PC-9 (cell line): ENCODE measurements at regions not wholly inside any gene's neighbourhood (a gene's known extent, or its start where the extent isn't known, plus 50 kb on each side); places are given as distances from the start of the nearest gene placed in this dataset.

Source experiments
- EZH2 ChIP-seq: fragments of 200-600 bp; sonication (generic); IDR thresholded peaks from 2 replicates; pipeline ENCODE4 v1.8.0; 2017; ENCODE audit warnings: antibody characterized with exemption, low read depth
- TF ChIP-seq, protein P1 (sequence below): fragments of 200-600 bp; sonication (generic); conservative IDR thresholded peaks from 2 replicates; pipeline ENCODE4 v1.6.1; 2017; ENCODE audit warnings: mixed run types, antibody characterized with exemption, mild to moderate bottlenecking, moderate library complexity

DNA sequence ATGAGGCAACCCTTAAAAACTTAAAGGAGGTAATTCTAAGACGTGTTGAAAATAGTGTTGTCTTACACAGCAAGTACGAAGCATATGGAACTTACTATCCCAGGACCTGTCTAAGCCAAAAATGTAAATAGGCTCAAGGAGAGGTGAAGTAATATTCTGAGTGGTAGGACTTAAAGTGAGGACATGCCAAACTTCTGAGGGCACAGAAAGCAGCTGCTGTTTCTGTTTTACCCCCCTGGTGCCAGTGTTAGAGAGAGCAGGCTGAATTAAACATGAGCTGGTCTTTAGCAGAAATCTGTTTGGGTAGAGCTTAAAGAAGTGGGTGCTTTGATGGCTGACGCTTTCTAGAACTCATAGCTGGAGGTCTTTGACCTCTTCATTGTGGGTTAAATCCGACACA, 149.7 kb upstream of the NPHP3 start:
- TF ChIP-seq, protein P1, sequence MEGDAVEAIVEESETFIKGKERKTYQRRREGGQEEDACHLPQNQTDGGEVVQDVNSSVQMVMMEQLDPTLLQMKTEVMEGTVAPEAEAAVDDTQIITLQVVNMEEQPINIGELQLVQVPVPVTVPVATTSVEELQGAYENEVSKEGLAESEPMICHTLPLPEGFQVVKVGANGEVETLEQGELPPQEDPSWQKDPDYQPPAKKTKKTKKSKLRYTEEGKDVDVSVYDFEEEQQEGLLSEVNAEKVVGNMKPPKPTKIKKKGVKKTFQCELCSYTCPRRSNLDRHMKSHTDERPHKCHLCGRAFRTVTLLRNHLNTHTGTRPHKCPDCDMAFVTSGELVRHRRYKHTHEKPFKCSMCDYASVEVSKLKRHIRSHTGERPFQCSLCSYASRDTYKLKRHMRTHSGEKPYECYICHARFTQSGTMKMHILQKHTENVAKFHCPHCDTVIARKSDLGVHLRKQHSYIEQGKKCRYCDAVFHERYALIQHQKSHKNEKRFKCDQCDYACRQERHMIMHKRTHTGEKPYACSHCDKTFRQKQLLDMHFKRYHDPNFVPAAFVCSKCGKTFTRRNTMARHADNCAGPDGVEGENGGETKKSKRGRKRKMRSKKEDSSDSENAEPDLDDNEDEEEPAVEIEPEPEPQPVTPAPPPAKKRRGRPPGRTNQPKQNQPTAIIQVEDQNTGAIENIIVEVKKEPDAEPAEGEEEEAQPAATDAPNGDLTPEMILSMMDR = no peak
- no peak for TF ChIP-seq EZH2
